ENCODE measurements at regions not wholly inside any gene's neighbourhood (a gene's known extent, or its start where the extent isn't known, plus 50 kb on each side); places are given as distances from the start of the nearest gene placed in this dataset.

DNA sequence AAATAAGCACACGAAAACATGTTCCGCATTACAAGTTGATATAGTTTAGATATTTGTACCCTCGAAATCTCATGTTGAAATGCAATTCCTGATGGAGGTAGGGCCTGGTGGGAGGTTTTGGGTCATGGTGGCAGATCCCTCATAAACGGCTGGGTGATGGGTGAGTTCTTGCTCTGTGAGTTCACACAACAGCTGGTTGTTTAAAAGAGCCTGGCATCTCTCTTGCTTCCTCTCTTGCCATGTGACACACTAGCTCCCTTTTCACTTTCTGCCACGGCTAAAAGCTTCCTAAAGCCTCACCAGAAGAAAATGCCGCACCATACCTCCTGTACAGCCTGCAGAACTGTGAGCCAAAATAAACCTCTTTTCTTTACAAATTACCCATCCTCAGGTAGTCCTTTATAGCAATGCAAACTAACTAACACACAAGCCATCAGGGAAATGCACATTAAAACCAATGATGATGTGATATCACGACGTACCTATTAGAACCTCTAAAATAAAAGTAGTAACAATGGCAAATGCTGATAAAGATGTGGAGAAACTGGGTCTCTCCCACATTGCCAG, 188.5 kb downstream of the ANAPC1 start:
- no peak for DNase-seq (ENCODE audit: insufficient read length, low spot score)
- FAIRE-seq: no peak
- TF ChIP-seq CTCF (IDR thresholded peaks at IDR 0.05; ENCODE audit: insufficient read depth, missing control alignments): no peak

DNA sequence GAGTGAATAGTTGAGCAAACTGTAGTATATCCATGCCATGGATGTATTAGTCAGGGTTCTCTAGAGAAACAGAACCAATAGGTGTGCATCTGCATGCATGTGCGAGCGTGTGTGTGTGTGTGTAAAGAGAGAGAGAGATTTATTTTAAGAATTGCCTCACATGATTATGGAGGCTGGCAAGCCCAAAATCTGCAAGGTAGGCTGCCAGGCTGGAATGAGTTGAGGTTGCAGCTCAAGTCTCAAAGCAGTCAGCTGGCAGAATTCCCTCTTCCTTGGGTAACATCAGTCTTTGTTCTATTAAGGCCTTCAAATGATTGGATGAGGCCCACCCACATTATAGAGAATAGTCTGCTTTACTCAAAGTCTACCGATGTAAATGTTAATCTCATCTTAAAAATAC, 187.8 kb downstream of the ANAPC1 start:
- DNase-seq (ENCODE audit: insufficient read length, low spot score) (no peak), FAIRE-seq (no peak)
- no peak for TF ChIP-seq CTCF (IDR thresholded peaks at IDR 0.05; ENCODE audit: insufficient read depth, missing control alignments)

DNA sequence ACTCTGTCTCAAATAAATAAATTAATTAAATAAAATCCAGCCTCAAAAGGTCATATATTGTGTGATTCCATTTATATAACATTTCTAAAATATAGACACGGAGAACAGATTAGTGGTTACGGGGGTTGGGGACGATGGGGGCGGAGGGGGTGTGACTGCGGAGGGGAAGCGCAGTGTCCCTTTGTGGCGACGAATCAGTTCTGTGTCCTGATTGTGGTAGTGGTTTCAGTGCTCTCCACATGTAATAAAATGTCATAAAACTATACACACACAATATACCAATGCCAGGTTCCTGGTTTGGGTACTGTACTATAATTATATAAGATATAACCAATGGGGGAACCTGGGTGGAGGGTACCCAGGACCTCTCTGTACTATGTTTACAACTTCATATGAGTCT, 186.4 kb downstream of the ANAPC1 start:
- FAIRE-seq (no peak), DNase-seq (ENCODE audit: insufficient read length, low spot score) (no peak)
- TF ChIP-seq CTCF (IDR thresholded peaks at IDR 0.05; ENCODE audit: insufficient read depth, missing control alignments): no peak

DNA sequence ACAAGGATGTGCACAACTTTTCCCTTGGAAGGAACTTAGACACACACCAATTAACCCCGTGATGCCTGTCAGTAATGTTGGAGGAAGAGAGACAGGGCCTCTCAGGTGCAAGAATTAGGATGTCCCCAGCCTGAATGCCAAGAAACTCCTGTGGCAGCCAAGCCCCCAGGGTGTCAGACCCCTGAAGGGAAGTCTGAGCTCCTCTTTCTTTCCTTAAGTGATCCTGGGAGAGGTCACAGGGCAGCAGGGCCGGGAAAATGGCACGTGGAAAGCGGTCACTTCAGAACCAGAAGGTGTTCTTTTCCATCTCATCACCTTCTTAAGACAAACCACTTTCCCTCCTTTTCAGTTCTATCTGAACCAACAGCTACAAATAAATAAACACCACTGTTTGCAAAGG, 185.9 kb downstream of the ANAPC1 start:
- DNase-seq (ENCODE audit: insufficient read length, low spot score) (no peak), FAIRE-seq (no peak)

DNA sequence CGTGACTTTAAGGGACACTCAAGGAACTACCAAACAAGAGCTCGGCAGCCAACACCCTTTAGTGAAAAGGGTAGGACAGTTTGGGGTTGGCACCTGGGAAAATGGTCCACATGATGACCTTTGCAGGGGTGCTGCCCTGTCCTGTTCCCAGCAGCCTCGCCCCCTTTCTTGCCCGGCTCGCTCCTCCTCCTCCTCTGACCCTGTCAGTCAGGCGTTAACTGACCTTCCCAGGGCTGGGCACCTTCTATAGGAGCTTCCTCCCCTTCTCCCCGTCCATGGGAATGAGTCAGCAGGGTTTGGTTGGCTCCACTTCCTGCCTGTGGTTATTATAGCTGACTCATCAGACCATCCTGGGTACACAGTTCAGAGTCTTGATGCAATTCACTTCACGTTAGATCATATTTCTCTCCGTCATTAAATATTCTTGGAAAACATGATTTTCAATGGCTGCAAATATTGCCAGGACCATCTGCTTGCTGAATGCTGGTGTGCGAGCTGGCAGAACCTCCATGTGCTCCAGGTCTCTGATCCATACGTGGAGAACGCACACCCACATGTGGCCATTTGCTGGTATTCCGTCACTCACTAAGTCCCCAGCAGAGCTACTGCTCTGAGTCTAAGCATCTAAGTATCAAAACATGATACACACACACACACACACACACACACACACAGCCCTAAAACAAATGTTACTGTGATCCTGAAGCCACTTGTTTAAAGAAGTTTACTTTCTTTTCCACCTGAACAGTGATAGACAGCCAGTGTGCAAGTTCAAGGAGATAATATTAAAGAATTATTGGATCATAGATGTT, 185.0 kb downstream of the ANAPC1 start:
- FAIRE-seq (no peak), DNase-seq (ENCODE audit: insufficient read length, low spot score) (no peak)
- no peak for TF ChIP-seq CTCF (IDR thresholded peaks at IDR 0.05; ENCODE audit: insufficient read depth, missing control alignments)

More for the DNA sequence above, 185.9 kb downstream of the ANAPC1 start:
- no peak for TF ChIP-seq CTCF (IDR thresholded peaks at IDR 0.05; ENCODE audit: insufficient read depth, missing control alignments)

- DNase-seq (ENCODE audit: insufficient read length, low spot score) (no peak), FAIRE-seq (no peak)
- no peak for TF ChIP-seq CTCF (IDR thresholded peaks at IDR 0.05; ENCODE audit: insufficient read depth, missing control alignments)
Observed at GRCh38 chr2:111701266-111701665, 182.7 kb downstream of the ANAPC1 start.

- DNase-seq (ENCODE audit: insufficient read length, low spot score): no peak
- no peak for TF ChIP-seq CTCF (IDR thresholded peaks at IDR 0.05; ENCODE audit: insufficient read depth, missing control alignments)
- FAIRE-seq: no peak
Observed at GRCh38 chr2:111701798-111702118, 182.2 kb downstream of the ANAPC1 start.
